GM19328 (cell line): ENCODE measurements at regions not wholly inside any gene's neighbourhood (a gene's known extent, or its start where the extent isn't known, plus 50 kb on each side); places are given as distances from the start of the nearest gene placed in this dataset.

Experiments
- ATAC-seq: cut with Tn5 transposase; IDR thresholded peaks from one replicate; pipeline ENCODE4 v1.9.1; 2021; ENCODE audit warnings: mild to moderate bottlenecking, moderate library complexity; ENCODE audit not compliant: unreplicated experiment

DNA sequence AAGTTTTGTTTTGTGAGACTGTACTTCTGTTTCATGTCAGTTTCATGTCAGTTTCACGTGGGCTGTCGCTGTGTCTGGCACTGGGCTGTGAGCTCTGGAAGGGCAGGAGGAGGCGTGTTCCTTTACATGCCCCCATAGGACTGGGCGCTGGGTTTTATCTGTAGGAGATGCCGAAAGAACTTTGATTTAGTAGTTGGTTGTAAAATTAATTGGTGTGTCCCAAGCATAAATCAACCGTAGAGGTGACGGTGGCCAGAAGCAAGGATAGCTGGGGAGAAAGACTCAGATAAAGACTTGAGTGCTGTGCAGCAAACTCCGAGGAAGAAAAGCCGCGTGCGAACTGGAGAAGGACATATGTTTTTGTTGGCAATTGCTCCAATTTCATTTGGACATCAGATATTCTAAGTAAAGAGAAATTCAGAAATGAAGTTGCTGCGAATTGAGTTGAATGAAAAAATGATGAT lies 182.5 kb downstream of the VRK1 start:
- ATAC-seq = no peak

DNA sequence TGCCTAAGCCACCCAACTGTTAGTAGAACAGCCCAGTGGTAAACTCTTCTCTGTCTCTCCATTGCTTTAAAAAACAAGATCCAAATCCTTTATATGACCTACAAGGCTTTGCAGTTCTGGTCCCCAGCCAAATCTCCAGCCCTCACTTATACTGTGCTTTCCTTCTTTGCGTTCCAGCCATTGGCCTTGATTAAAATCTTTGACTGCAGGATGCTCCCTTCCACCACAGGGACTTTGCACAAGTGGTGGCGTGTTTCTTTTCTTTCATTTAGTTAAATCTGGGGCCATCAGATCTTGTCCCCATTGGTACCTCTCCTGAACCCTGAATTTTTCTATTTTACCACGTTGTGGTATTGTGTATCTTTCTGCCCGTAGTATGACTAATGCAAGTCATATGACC lies 183.7 kb downstream of the VRK1 start:
- ATAC-seq = no peak

DNA sequence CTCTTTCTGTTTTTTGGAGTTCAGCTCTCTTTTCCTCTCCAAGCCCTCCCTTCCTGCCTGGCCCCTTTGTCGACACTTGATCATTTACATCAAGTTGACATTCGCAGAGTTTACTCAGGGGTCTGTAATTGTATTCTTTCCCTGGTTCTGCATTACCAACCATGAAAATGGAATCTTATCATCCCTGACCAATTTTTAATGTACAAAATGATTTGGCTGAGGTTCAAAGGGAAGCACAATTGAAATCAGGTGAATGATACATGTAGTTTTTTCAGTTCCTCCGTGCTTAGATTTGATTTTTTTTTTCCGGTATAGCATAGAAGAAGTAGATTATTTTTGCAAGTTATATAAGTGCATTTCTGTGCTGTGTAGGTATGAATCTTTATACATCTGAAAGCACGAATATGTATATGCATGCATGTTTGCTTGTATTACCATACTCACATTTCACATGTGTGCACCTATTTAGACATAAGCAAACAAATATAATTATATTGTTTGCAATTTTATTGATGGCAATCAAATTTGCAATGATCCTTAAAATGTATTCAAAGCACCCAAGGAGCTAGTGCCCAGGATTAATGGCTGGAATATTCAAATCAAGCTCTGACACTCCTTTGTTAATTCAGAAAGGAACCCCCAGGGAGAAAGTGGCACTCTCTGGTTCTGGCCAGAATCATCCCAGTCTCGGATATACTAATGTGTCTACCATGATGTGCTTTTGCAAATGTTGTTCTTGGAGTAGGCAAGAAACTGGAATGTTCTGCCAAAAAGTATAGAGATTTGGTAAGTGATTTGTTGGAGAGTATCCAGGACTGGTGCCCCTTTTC lies 189.3 kb downstream of the VRK1 start:
- no peak for ATAC-seq

DNA sequence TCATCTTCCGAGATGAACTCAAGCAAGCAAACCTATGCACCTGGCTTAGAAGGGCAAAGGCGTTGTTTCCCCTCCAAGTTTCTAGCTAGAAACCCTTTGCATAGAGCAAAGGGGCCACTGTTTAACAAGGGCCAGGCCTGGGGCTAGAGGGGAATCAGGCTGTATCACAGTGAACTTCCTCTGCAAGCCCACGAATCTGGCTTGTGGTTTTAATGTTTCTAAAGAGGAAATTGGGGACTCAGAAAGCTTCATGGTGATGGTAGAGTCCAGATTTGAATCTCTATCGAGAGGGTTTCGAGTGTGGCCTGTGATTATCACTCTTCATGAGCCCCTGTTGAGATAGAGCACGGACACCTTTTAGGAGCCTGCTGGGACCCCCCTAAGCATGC lies 189.9 kb downstream of the VRK1 start:
- ATAC-seq = peak; percentile 58

DNA sequence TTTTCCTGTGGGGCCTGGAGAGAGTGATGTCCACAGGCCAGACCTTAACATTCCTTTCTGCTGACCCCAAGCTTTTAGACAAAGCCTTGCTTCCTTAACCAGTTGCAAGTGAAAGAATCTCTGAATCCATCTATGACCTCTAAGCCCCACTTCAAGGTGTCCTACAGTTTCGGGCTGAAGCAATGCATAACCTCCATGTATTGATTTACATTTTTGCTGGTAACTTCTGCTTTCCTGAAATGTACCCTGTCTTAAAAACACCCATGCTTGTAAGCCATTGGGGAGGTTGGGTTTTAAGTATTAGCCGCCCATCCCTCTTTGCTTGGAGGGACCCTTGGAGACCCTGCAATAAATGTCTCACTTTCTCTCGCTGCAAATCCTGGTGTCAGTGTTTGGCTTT lies 190.6 kb downstream of the VRK1 start:
- no peak for ATAC-seq

DNA sequence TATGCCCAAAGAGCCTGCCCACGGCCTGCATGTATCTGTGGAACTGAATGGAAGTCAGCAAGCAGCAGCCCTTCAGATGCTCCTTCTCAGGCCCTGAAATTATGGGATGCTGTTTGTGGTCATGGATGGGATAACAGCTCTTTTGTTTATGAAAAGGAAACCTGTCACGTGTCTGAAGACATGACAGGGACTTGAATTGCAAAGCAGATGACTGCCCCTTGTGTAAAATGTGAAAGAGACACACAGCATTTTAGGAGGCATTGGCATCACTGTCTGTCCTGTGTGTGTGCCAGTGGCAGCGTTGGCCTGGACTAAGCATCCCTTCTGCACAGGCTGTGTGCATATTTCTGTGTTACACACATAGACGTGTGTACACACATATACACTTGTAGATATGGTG lies 192.1 kb downstream of the VRK1 start:
- no peak for ATAC-seq

DNA sequence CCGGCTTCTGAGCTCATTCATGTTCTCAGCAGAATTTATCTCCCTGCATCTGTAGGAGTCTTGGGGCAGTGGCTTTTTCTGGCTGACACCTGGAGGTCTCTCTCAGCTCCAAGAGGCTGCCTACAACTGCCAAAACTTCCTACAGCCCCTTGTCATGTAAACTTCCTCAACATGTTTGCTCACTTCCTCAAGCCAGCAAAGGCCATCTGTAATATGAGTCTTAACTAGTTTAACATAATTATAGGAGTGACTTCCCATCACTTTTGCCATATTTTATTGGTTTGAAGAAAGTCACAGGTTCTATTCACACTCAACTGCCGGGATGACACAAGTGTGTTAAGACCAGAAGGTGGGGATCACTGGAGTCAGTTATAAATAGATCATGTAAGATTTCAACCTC lies 194.0 kb downstream of the VRK1 start:
- ATAC-seq = no peak

DNA sequence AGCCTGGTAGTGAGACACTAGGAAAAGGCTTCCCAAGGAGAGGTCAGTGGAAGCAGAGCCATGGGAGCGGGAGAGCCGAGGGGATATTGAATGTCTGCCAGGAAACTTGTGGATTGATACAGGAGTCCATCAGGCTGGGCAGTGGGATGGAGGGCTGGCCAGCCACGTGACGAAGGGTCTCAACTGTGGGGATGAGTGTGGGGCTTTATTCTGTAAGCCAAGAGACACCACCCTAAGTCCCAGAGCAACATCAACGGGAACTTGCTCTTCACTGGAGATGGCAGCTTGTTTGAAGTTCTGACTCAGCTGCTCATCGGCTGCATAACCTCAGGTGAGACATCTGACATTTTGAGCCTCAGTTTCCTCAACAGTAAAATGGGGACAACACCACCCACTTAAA lies 197.8 kb downstream of the VRK1 start:
- ATAC-seq = no peak

DNA sequence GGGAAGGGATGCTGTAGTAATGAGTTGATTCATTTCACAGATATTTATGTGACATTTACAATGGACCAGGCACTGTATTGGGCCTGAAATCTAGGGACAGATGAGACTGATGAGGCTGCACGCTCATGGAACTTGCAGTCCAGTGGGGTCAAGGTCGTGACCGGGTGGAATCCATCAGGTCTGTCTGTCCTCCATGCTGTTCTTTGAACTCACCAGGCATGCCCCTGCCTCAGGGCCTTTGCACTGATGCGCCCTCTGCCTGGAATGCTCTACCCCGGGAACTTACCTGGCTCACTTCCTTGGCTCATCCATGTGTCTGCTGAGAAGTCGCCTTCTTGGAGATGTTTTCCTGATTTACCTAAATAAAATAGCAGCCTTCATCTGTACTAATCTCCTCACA lies 200.1 kb downstream of the VRK1 start:
- ATAC-seq = no peak

DNA sequence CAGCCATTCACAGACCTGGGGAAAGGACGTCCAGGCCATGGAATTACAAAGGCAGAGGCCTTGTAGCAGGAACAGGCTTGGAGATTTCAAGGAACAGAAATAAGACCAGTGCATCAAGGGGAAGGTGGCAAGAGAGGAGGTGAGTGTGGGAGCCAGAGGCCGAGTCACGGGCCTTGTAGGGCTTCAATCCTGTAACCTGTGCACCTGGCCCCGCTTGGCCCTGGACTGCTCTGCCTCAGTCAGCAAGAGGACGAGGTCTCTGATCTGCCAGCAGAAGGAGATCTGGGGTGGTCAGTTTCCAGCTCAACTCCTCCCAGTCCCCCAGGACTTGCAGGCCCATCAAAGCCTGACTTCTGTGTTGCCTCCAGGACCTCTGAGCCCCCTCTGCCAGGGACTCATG lies 200.8 kb downstream of the VRK1 start:
- no peak for ATAC-seq

DNA sequence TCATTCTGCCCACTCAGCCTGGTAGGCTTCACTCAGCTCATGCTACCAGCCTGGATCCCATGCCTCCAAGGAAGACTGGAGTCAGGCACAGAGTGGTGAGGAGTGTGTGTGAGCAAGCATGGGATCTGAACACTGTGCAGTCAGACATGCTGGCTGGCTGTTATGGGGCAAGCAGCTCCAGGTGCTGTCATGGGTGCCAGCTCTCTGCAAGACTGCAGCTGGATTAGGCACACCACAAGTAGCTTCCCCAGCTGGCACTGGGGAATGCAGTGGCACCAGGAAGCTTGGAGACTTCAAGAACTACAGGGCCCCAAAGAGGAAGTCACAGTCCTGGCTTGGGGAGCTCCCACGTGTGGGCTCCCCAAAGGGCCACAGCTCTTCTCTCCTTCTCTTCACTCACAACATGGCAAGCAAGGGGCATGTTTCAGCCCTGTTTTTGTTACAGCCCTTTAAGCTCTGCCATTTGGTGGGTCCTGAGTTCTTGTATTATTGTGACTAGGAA lies 202.5 kb downstream of the VRK1 start:
- ATAC-seq = no peak

DNA sequence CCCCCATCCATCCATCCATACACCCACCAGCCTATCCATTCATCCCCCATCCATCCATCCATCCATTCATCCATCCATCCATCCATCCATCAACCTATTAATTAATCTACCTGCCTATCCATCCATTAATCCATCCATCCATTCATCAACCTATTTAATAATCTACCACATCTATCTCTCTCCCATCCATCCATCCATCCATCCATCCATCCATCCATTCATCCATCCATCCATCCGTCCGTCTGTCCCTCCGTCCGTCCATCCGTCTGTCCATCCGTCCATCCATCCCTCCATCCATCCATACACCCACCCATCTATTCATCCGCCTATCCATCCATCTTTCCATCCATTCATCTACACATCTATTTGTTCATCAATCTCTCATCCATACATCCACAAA lies 205.3 kb downstream of the VRK1 start:
- no peak for ATAC-seq

DNA sequence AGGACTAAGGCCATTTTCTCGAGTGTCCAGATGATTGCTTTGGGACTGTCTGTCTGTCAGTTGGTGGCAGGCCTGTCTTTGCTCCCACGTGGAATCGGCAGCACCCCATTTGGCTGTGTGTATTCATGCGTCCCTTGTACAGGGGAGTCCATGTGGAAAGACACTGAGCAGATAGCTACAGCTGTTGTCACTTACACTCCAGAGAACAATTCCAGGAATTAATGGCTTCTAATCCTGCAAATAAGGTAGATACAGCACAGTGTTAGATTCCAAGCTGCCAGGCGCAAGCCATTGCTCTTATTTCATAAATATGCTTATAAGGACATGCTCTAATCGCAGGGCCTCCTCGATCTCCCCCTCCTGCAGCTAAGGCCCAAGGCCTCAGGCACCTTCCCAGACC lies 208.8 kb downstream of the VRK1 start:
- no peak for ATAC-seq

DNA sequence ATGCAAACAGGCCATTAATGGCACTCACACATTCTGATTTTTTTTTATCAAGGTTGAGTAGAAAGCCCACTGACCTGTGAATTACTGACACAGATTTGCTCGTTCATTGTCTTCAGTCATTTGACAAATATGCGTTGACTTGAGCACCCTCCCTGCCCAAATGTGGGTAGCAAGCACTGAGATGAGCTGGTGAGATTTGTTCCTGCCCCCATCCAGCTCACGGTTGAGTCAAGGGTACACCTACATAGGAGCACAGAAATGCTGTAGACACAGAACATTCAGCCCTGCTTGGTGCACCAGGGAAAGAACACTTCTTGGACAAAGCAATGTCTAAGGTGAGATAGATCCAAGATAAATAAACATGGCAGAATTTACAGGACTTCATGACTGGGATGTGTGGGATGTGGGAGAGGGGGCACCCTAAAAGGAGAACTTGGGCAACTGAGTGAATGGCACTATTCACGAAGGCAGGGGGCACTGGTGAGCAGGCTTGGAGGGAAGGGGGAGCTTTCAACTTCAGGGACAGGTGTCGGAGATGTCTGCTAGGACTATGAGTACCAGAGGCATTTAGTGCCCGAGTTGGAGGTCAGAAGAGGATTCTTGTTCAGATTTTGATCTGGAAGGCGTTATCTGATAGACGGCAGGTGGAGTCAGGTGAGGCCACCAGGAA lies 213.4 kb downstream of the VRK1 start:
- ATAC-seq = no peak

DNA sequence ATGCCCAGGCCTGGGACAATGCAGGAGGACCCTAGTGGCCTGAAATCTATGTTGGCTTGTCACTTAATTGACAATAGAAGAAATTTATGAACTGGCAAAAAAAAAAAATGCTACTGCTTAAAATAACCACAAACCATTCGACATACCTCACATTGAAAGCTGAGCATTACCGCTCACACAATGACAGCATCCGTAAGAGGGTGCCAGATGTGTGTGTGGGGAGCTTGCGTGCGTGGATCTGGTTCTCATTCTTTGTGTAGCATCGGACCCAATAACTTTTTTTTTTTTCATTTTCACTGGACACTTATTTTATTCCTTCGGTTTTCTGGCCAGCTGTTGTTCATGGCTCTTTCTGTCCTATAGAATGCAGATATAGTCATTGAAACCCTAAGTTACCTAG lies 216.7 kb downstream of the VRK1 start:
- ATAC-seq = no peak

DNA sequence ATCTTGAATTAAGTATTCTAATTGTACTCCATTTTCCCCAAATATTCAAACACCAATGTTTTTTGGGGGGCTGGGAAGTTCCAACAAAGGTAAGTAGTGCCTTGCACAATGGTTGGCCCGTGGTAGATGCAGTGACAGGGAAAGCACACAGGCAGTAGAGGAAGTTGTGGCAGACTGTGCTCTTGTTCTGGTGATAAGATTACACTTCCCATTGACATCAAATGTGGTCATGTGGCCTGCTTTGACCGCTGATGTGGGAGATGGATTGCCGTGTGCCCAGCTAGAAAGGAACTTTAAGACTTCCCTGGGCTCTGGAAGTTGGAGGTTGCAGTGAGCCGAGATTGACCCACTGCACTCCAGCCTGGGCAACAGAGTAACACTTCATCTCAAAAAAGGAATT lies 223.8 kb downstream of the VRK1 start:
- no peak for ATAC-seq

DNA sequence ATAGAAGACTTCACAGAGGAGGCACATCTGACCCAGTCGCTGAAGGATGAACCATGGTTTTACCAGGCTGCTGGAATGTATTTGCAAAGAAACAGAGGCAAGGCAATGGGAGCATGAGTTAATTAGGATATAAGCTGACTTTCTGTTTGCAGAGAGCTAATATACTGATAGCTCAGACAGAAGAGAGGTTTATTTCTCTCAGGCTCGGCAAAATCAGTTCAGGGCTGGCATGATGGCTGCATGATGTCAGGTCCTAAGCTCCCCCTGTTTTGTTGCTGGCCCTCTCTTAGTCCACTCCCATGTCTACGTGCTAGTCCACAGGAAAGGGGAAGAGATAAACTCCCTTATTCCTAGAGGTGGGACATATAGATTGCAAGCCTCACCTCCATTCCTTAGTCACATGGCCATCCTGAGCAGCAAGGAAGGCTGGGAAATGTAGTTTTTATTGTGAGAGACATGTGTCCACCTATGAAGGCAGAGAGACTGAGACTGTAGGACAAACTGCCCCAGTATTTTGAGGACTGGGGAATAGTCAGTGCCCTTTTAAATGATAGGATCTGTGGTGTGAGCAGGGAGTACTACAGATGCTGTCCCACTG lies 224.5 kb downstream of the VRK1 start:
- no peak for ATAC-seq

DNA sequence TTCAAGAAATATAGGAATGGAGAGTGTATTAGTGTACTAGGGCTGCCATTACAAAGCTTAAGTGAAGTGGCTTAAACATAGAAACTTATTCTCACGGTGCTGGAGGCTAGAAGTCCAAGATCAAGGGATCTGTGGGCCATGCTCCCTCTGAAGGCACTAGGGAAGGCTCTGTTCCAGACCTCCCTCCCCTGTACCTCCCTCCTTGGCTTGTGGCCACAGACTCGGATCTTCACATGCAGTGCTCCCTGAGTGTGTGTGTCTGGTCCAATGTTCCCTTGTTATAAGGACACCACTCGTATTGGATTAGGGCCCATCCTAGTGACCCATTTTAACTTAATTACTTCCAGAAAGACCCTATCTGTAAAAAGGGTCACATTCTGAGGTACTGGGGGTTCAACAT lies 225.6 kb downstream of the VRK1 start:
- ATAC-seq = no peak

DNA sequence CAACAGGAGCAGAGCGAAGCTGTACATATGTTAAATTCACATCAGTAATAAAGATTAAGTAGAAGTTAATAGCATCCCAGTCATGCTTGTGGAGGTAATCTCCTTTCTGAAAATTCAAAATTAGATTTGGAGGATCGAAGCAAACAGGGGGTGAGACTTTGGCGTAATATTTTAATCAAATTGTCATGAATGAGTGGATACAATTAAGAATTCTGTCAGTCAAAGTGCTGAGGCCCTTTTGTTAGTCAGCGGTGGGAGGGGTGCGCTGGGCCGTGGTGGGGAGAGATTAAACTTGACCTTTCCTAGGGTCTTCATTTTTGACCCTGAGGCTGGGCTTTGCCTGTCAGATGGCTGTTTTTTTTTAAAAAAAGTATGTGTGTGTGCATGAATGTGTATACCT lies 226.7 kb downstream of the VRK1 start:
- no peak for ATAC-seq

DNA sequence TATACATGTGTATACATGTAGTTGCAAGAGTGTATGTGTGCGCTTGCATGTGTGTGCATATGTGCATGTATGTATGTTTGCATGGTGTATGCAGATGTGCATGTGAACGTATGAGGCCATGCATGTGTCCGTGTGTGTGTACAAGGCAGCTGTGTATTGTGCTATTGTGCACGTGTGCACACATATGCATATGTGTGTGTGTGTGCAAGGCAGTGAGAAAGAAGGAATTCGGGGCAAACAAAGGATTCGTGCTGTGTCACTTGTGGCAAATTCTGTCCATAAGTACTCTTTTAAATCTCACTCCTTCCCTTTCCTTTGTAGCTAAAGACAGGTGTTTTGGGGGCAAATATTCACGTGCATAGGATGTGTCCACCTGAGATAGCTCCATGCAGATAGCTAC lies 227.1 kb downstream of the VRK1 start:
- no peak for ATAC-seq

DNA sequence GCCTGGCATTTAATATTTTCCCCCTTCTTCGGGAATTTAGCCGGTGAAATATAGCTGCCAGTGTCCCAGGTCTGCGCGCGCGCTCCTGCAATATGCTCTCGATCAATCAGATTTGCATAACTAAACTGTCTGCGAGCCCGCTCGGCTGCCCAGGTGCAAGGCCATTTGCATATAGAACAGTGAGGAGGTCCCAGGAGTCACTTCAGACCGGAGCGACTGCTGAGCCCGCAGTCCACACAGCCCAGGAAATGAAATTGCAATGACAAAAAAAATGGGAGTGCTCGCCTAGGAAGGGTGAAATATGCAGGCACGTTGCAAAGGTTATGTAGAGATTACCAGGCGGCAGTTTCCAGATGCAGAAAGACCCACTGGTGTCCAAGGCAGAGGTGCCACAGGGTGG lies 228.5 kb downstream of the VRK1 start:
- no peak for ATAC-seq
